ENCODE measurements at regions not wholly inside any gene's neighbourhood (a gene's known extent, or its start where the extent isn't known, plus 50 kb on each side); places are given as distances from the start of the nearest gene placed in this dataset.

GRCh38 chr13:85586856-85587255 is 212.4 kb downstream of the SLITRK6 start:
- Mint-ChIP-seq H3K27ac (no peak overlapping the region), H3K36me3 (no peaks in the 10 kb centered on the region)
- no peaks in the 10 kb centered on the region for H3K36me3 ChIP-seq (ENCODE audit: control insufficient read depth in 2 of 2, extremely low read depth in 1 of 2, insufficient read depth in 1 of 2, low read length in 1 of 2)

GRCh38 chr13:85586422-85586831 is 212.8 kb downstream of the SLITRK6 start:
- Histone ChIP-seq H3K9me3 (no peaks in the 10 kb centered on the region), H3K4me1 (ENCODE audit: control insufficient read depth in 1 of 2, extremely low read depth in 1 of 2, insufficient read depth in 2 of 2, low read length in 2 of 2) (no peaks in the 10 kb centered on the region), H3K27ac (ENCODE audit: low read length) (no peak overlapping the region), H3K36me3 (ENCODE audit: control insufficient read depth in 2 of 2, extremely low read depth in 1 of 2, insufficient read depth in 1 of 2, low read length in 1 of 2) (no peaks in the 10 kb centered on the region), H3K27me3 (replicated peaks in 1 of 2; ENCODE audit: control insufficient read depth in 2 of 2, extremely low read depth in 1 of 2, insufficient read depth in 2 of 2, low read length in 1 of 2) (no peaks in the 10 kb centered on the region), H3K4me3 (ENCODE audit: control insufficient read depth in 1 of 2, extremely low read depth in 1 of 2, low read length in 1 of 2) (no peak overlapping the region)
- H3K36me3 Mint-ChIP-seq: no peaks in the 10 kb centered on the region
- no peaks in the 10 kb centered on the region for H3K4me1 Mint-ChIP-seq
- ChIA-PET CTCF (no interaction called here), POLR2A (no interaction called here)
- no CpG with 5 or more reads among the region's 1 CpG for WGBS (ENCODE audit: insufficient coverage)
- ATAC-seq (replicated peaks in 1 of 4): no peak
- H3K27ac Mint-ChIP-seq: no peak overlapping the region
- DNase-seq: no peak
- no peak overlapping the region for H3K4me3 Mint-ChIP-seq
- H3K9me3 Mint-ChIP-seq: peaks cover 0 to 19% (median 2%) of the 10 kb centered on the region in 3 donors
- no peaks in the 10 kb centered on the region for H3K27me3 Mint-ChIP-seq

More at GRCh38 chr13:85586856-85587255, 212.4 kb downstream of the SLITRK6 start:
- H3K9me3 Mint-ChIP-seq: peaks cover 0 to 16% (median 2%) of the 10 kb centered on the region in 3 donors
- no peak for DNase-seq
- Histone ChIP-seq H3K4me1 (ENCODE audit: control insufficient read depth in 1 of 2, extremely low read depth in 1 of 2, insufficient read depth in 2 of 2, low read length in 2 of 2) (no peaks in the 10 kb centered on the region), H3K4me3 (ENCODE audit: control insufficient read depth in 1 of 2, extremely low read depth in 1 of 2, low read length in 1 of 2) (no peak overlapping the region), H3K27me3 (replicated peaks in 1 of 2; ENCODE audit: control insufficient read depth in 2 of 2, extremely low read depth in 1 of 2, insufficient read depth in 2 of 2, low read length in 1 of 2) (no peaks in the 10 kb centered on the region), H3K27ac (ENCODE audit: low read length) (no peak overlapping the region), H3K9me3 (no peaks in the 10 kb centered on the region)
- CTCF ChIA-PET: no interaction called here
- no peaks in the 10 kb centered on the region for H3K4me1 Mint-ChIP-seq
- no peak for ATAC-seq (replicated peaks in 1 of 4)
- no peak overlapping the region for H3K4me3 Mint-ChIP-seq
- no peaks in the 10 kb centered on the region for H3K27me3 Mint-ChIP-seq
- POLR2A ChIA-PET: no interaction called here

- ATAC-seq (replicated peaks in 1 of 4): no peak
- H3K27me3 Mint-ChIP-seq: no peaks in the 10 kb centered on the region
- no peak for DNase-seq
- no peak overlapping the region for H3K27ac Mint-ChIP-seq
- H3K4me3 Mint-ChIP-seq: no peak overlapping the region
- peaks cover 0 to 15% (median 2%) of the 10 kb centered on the region in 3 donors for H3K9me3 Mint-ChIP-seq
- no CpG with 5 or more reads among the region's 1 CpG for WGBS (ENCODE audit: insufficient coverage)
- no peaks in the 10 kb centered on the region for H3K36me3 Mint-ChIP-seq
- Histone ChIP-seq H3K4me1 (ENCODE audit: control insufficient read depth in 1 of 2, extremely low read depth in 1 of 2, insufficient read depth in 2 of 2, low read length in 2 of 2) (no peaks in the 10 kb centered on the region), H3K9me3 (no peaks in the 10 kb centered on the region), H3K27me3 (replicated peaks in 1 of 2; ENCODE audit: control insufficient read depth in 2 of 2, extremely low read depth in 1 of 2, insufficient read depth in 2 of 2, low read length in 1 of 2) (no peaks in the 10 kb centered on the region), H3K27ac (ENCODE audit: low read length) (no peak overlapping the region), H3K36me3 (ENCODE audit: control insufficient read depth in 2 of 2, extremely low read depth in 1 of 2, insufficient read depth in 1 of 2, low read length in 1 of 2) (no peaks in the 10 kb centered on the region), H3K4me3 (ENCODE audit: control insufficient read depth in 1 of 2, extremely low read depth in 1 of 2, low read length in 1 of 2) (no peak overlapping the region)
- no peaks in the 10 kb centered on the region for H3K4me1 Mint-ChIP-seq
- ChIA-PET CTCF (no interaction called here), POLR2A (no interaction called here)
These were observed 216.3 kb downstream of the SLITRK6 start for GRCh38 chr13:85582890-85583289.

GRCh38 chr13:85575110-85575509 is 224.1 kb downstream of the SLITRK6 start:
- H3K27me3 ChIP-seq (replicated peaks in 1 of 2; ENCODE audit: control insufficient read depth in 2 of 2, extremely low read depth in 1 of 2, insufficient read depth in 2 of 2, low read length in 1 of 2): no peaks in the 10 kb centered on the region
- no peaks in the 10 kb centered on the region for H3K36me3 ChIP-seq (ENCODE audit: control insufficient read depth in 2 of 2, extremely low read depth in 1 of 2, insufficient read depth in 1 of 2, low read length in 1 of 2)
- H3K4me3 ChIP-seq (ENCODE audit: control insufficient read depth in 1 of 2, extremely low read depth in 1 of 2, low read length in 1 of 2): no peak overlapping the region
- H3K27me3 Mint-ChIP-seq: no peaks in the 10 kb centered on the region
- no peak overlapping the region for H3K27ac Mint-ChIP-seq
- DNase-seq (no peak), ATAC-seq (replicated peaks in 1 of 4) (no peak)
- no peak overlapping the region for H3K27ac ChIP-seq (ENCODE audit: low read length)
- no peak overlapping the region for H3K4me3 Mint-ChIP-seq
- H3K36me3 Mint-ChIP-seq: no peaks in the 10 kb centered on the region
- H3K4me1 Mint-ChIP-seq: no peaks in the 10 kb centered on the region
- peaks cover 0 to 6% (median 5%) of the 10 kb centered on the region in 3 donors for H3K9me3 Mint-ChIP-seq
- CTCF ChIA-PET: no interaction called here
- POLR2A ChIA-PET: no interaction called here
- no peaks in the 10 kb centered on the region for H3K4me1 ChIP-seq (ENCODE audit: control insufficient read depth in 1 of 2, extremely low read depth in 1 of 2, insufficient read depth in 2 of 2, low read length in 2 of 2)
- H3K9me3 ChIP-seq: no peaks in the 10 kb centered on the region

GRCh38 chr13:85567909-85568308 is 231.3 kb downstream of the SLITRK6 start:
- no peak overlapping the region for H3K27ac Mint-ChIP-seq
- ATAC-seq (replicated peaks in 1 of 4) (no peak), DNase-seq (no peak)
- H3K9me3 Mint-ChIP-seq: peaks cover 3 to 4% (median 4%) of the 10 kb centered on the region in 3 donors
- H3K4me3 ChIP-seq (ENCODE audit: control insufficient read depth in 1 of 2, extremely low read depth in 1 of 2, low read length in 1 of 2): no peak overlapping the region
- no peaks in the 10 kb centered on the region for H3K4me1 Mint-ChIP-seq
- H3K4me3 Mint-ChIP-seq: no peak overlapping the region
- no peak overlapping the region for H3K27ac ChIP-seq (ENCODE audit: low read length)
- no peaks in the 10 kb centered on the region for H3K4me1 ChIP-seq (ENCODE audit: control insufficient read depth in 1 of 2, extremely low read depth in 1 of 2, insufficient read depth in 2 of 2, low read length in 2 of 2)
- H3K27me3 ChIP-seq (replicated peaks in 1 of 2; ENCODE audit: control insufficient read depth in 2 of 2, extremely low read depth in 1 of 2, insufficient read depth in 2 of 2, low read length in 1 of 2): no peaks in the 10 kb centered on the region
- no peaks in the 10 kb centered on the region for H3K36me3 Mint-ChIP-seq
- no peaks in the 10 kb centered on the region for H3K27me3 Mint-ChIP-seq
- H3K9me3 ChIP-seq: no peaks in the 10 kb centered on the region
- ChIA-PET CTCF (interaction anchor here in 1 of 2 donors (0.6 kb wide), 1 partner anchor 15 kb away, joined by 3 read pairs; no protein-coding TSS in a partner anchor), POLR2A (interaction anchor here in 1 of 2 donors (0.6 kb wide), 1 partner anchor 84 kb away, joined by 3 read pairs; no protein-coding TSS in a partner anchor)
- no CpG with 5 or more reads among the region's 2 CpGs for WGBS (ENCODE audit: insufficient coverage)
- no peaks in the 10 kb centered on the region for H3K36me3 ChIP-seq (ENCODE audit: control insufficient read depth in 2 of 2, extremely low read depth in 1 of 2, insufficient read depth in 1 of 2, low read length in 1 of 2)

GRCh38 chr13:85565652-85566051 is 233.6 kb downstream of the SLITRK6 start:
- Histone ChIP-seq H3K9me3 (no peaks in the 10 kb centered on the region), H3K27ac (ENCODE audit: low read length) (no peak overlapping the region), H3K36me3 (ENCODE audit: control insufficient read depth in 2 of 2, extremely low read depth in 1 of 2, insufficient read depth in 1 of 2, low read length in 1 of 2) (no peaks in the 10 kb centered on the region), H3K4me1 (ENCODE audit: control insufficient read depth in 1 of 2, extremely low read depth in 1 of 2, insufficient read depth in 2 of 2, low read length in 2 of 2) (no peaks in the 10 kb centered on the region), H3K4me3 (ENCODE audit: control insufficient read depth in 1 of 2, extremely low read depth in 1 of 2, low read length in 1 of 2) (no peak overlapping the region), H3K27me3 (replicated peaks in 1 of 2; ENCODE audit: control insufficient read depth in 2 of 2, extremely low read depth in 1 of 2, insufficient read depth in 2 of 2, low read length in 1 of 2) (no peaks in the 10 kb centered on the region)
- H3K9me3 Mint-ChIP-seq: peaks cover under 1 to 7% (median 4%) of the 10 kb centered on the region in 3 donors
- H3K4me1 Mint-ChIP-seq: no peaks in the 10 kb centered on the region
- DNase-seq (no peak), ATAC-seq (replicated peaks in 1 of 4) (no peak)
- H3K27me3 Mint-ChIP-seq: no peaks in the 10 kb centered on the region
- WGBS (ENCODE audit: insufficient coverage): no CpG with 5 or more reads among the region's 6 CpGs
- no peaks in the 10 kb centered on the region for H3K36me3 Mint-ChIP-seq
- H3K4me3 Mint-ChIP-seq: no peak overlapping the region
- no peak overlapping the region for H3K27ac Mint-ChIP-seq
- CTCF ChIA-PET: no interaction called here
- POLR2A ChIA-PET: no interaction called here

GRCh38 chr13:85564598-85564997 is 234.6 kb downstream of the SLITRK6 start:
- ChIA-PET CTCF (no interaction called here), POLR2A (no interaction called here)
- DNase-seq: no peak
- H3K27ac Mint-ChIP-seq: no peak overlapping the region
- H3K36me3 Mint-ChIP-seq: no peaks in the 10 kb centered on the region
- H3K4me1 Mint-ChIP-seq: no peaks in the 10 kb centered on the region
- Histone ChIP-seq H3K27ac (ENCODE audit: low read length) (no peak overlapping the region), H3K27me3 (replicated peaks in 1 of 2; ENCODE audit: control insufficient read depth in 2 of 2, extremely low read depth in 1 of 2, insufficient read depth in 2 of 2, low read length in 1 of 2) (no peaks in the 10 kb centered on the region), H3K9me3 (no peaks in the 10 kb centered on the region), H3K4me1 (ENCODE audit: control insufficient read depth in 1 of 2, extremely low read depth in 1 of 2, insufficient read depth in 2 of 2, low read length in 2 of 2) (no peaks in the 10 kb centered on the region), H3K36me3 (ENCODE audit: control insufficient read depth in 2 of 2, extremely low read depth in 1 of 2, insufficient read depth in 1 of 2, low read length in 1 of 2) (no peaks in the 10 kb centered on the region), H3K4me3 (ENCODE audit: control insufficient read depth in 1 of 2, extremely low read depth in 1 of 2, low read length in 1 of 2) (no peak overlapping the region)
- no peaks in the 10 kb centered on the region for H3K27me3 Mint-ChIP-seq
- H3K4me3 Mint-ChIP-seq: no peak overlapping the region
- no peak for ATAC-seq (replicated peaks in 1 of 4)
- WGBS (ENCODE audit: insufficient coverage): 33% methylated on average over 1 of the region's 1 CpG
- H3K9me3 Mint-ChIP-seq: peaks cover 0 to 7% (median 4%) of the 10 kb centered on the region in 3 donors
